ENCODE measurements at regions not wholly inside any gene's neighbourhood (a gene's known extent, or its start where the extent isn't known, plus 50 kb on each side); places are given as distances from the start of the nearest gene placed in this dataset.
"Not testable (repeated sequence)": the region's sequence is repeated elsewhere in the genome, so short reads cannot be mapped to it uniquely, and the experiment has no call there.

DNA sequence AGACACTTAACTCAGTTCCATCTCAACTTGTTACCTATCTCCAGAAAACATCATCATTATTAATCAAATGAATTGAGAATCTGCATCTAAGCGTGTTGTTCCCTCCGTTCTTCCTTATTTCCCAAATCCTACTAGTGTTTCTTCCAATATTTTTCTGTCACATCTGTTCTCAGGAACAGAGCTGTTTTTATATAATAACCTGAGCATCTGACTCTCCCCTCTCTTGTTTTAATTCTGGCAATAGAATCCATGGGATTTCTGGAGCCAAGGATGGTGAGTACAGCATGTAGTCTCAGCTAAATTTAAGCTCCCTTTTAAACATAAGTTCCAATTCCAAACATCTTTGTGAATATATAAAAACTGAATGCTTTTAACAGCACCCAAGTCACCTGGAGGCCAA is 558.3 kb downstream of the DTWD2 start:
- TF ChIP-seq, protein P1, sequence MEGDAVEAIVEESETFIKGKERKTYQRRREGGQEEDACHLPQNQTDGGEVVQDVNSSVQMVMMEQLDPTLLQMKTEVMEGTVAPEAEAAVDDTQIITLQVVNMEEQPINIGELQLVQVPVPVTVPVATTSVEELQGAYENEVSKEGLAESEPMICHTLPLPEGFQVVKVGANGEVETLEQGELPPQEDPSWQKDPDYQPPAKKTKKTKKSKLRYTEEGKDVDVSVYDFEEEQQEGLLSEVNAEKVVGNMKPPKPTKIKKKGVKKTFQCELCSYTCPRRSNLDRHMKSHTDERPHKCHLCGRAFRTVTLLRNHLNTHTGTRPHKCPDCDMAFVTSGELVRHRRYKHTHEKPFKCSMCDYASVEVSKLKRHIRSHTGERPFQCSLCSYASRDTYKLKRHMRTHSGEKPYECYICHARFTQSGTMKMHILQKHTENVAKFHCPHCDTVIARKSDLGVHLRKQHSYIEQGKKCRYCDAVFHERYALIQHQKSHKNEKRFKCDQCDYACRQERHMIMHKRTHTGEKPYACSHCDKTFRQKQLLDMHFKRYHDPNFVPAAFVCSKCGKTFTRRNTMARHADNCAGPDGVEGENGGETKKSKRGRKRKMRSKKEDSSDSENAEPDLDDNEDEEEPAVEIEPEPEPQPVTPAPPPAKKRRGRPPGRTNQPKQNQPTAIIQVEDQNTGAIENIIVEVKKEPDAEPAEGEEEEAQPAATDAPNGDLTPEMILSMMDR (IDR thresholded peaks at IDR 0.05; ENCODE audit: insufficient read depth, low read length, poor library complexity, severe bottlenecking) = no peak
- no peaks in the 10 kb centered on the region for H3K36me3 ChIP-seq (ENCODE audit: control insufficient read depth, insufficient read depth, low read length)
- no peak for DNase-seq (ENCODE audit: low read depth)
- no peaks in the 10 kb centered on the region for H3K27me3 ChIP-seq (ENCODE audit: control insufficient read depth, insufficient read depth, low read length)
- H3K4me3 ChIP-seq (ENCODE audit: low read depth, low read length) = no peak overlapping the region

DNA sequence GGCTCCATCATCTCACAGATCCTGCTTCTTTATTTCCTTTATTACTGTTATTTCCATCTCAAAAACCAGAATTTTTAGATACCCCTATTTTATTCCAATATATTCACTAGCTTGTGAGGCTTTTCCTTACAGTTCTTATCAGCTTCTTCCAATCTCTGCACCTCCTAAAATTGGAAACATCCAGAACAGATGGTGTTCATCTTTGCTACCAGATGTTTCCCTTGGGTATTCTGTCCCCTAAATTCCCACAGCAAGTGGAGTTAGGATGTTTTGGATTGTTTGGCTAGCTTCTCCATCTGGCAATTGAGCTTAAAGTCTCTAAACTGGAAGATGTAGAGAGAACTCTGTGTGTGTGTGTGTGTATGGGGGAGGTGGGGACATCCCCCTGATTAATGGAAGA is 580.4 kb downstream of the DTWD2 start:
- H3K4me3 ChIP-seq (ENCODE audit: low read depth, low read length) = no peak overlapping the region
- no peak for DNase-seq (ENCODE audit: low read depth)
- TF ChIP-seq, protein P1 (IDR thresholded peaks at IDR 0.05; ENCODE audit: insufficient read depth, low read length, poor library complexity, severe bottlenecking) = no peak

DNA sequence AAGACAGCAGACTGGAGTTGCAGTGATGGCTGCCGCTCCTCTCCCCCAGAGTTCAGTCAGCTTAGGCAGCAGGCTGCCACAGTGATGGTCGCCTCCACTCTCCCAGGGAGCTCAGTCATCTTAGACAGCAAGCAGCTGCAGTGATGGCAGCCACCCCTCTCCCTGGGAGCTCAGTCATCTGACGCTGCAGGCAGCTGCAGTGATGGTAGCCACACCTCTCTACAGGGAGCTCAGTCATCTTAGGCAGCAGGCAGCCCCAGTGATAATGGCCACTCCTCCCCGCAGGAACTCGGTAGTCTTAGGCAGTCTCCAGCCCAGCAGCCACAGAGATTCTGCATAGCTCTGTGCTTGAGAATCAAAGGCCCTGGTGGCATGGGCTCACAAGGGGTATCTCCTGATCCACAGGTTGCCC is 582.7 kb downstream of the DTWD2 start:
- H3K36me3 ChIP-seq (ENCODE audit: control insufficient read depth, insufficient read depth, low read length) = no peaks in the 10 kb centered on the region
- no peak for DNase-seq (ENCODE audit: low read depth)
- no peaks in the 10 kb centered on the region for H3K27me3 ChIP-seq (ENCODE audit: control insufficient read depth, insufficient read depth, low read length)
- H3K4me3 ChIP-seq (ENCODE audit: low read depth, low read length) = no peak overlapping the region
- TF ChIP-seq, protein P1 (IDR thresholded peaks at IDR 0.05; ENCODE audit: insufficient read depth, low read length, poor library complexity, severe bottlenecking) = no peak

More for the DNA sequence above, 580.4 kb downstream of the DTWD2 start:
- H3K27me3 ChIP-seq (ENCODE audit: control insufficient read depth, insufficient read depth, low read length) = no peaks in the 10 kb centered on the region
- no peaks in the 10 kb centered on the region for H3K36me3 ChIP-seq (ENCODE audit: control insufficient read depth, insufficient read depth, low read length)

DNA sequence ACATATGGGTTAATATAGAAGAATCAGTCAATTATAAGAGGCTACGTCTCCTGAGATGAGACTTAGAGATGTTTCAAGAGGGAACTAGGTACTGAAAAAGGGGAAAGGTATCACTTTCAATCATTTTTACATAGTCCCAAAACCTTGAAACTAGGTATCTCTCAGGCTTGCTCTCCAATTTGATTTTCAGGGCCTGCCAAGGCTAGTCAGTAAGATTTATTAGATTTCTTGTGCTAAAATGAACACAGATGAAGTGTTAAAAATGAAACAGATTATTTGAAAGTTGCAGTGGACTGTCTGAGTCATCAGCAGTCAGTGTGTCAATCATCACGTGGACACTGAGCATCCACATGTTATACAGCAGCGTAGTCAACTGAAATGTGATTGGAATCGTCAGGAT is 591.1 kb downstream of the DTWD2 start:
- TF ChIP-seq, protein P1 (IDR thresholded peaks at IDR 0.05; ENCODE audit: insufficient read depth, low read length, poor library complexity, severe bottlenecking) = no peak
- Histone ChIP-seq H3K36me3 (ENCODE audit: control insufficient read depth, insufficient read depth, low read length) (no peaks in the 10 kb centered on the region), H3K4me3 (ENCODE audit: low read depth, low read length) (no peak overlapping the region), H3K27me3 (ENCODE audit: control insufficient read depth, insufficient read depth, low read length) (no peaks in the 10 kb centered on the region)
- DNase-seq (ENCODE audit: low read depth) = no peak

DNA sequence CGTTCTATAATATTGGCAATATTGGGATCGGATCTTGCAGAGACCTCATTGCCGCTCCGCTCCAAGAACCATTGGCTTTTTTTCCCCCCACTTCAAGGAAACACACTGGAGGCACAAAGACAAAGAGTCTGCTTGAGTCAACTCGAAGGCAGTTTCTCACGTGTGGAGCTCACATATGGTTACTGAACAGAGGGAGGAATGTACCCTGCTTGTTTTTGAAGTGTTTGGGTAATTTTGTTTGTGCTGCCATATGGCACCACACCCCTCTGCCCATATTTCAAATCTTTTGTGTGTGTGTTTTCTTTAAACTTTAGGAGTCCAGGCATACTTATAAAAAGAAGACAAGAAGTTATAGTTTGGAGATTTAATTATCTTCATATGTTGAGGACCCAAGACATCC is 595.9 kb downstream of the DTWD2 start:
- H3K36me3 ChIP-seq (ENCODE audit: control insufficient read depth, insufficient read depth, low read length) = no peaks in the 10 kb centered on the region
- TF ChIP-seq, protein P1 (IDR thresholded peaks at IDR 0.05; ENCODE audit: insufficient read depth, low read length, poor library complexity, severe bottlenecking) = no peak
- H3K27me3 ChIP-seq (ENCODE audit: control insufficient read depth, insufficient read depth, low read length) = no peaks in the 10 kb centered on the region
- no peak for DNase-seq (ENCODE audit: low read depth)
- no peak overlapping the region for H3K4me3 ChIP-seq (ENCODE audit: low read depth, low read length)

DNA sequence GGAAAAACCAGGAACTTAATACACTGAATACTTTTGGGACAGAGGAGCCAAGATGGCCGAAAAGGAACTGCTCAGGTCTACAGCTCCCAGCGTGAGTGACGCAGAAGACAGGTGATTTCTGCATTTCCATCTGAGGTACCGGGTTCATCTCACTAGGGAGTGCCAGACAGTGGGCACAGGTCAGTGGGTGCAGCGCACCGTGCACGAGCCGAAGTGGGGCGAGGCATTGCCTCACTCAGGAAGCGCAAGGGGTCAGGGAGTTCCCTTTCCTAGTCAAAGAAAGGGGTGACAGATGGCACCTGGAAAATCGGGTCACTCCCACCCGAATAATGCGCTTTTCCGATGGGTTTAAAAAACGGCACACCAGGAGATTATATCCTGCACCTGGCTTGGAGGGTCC is 605.4 kb downstream of the DTWD2 start:
- not testable (repeated sequence) for H3K27me3 ChIP-seq (ENCODE audit: control insufficient read depth, insufficient read depth, low read length); DNase-seq (ENCODE audit: low read depth); H3K4me3 ChIP-seq (ENCODE audit: low read depth, low read length); H3K36me3 ChIP-seq (ENCODE audit: control insufficient read depth, insufficient read depth, low read length)

Measured in kidney epithelial cell (primary cell).